Testis (tissue), 2 donors: ENCODE measurements at regions not wholly inside any gene's neighbourhood (a gene's known extent, or its start where the extent isn't known, plus 50 kb on each side); places are given as distances from the start of the nearest gene placed in this dataset.

Source experiments
- DNase-seq: peaks from one replicate; pipeline ENCODE4 v3.0.0-alpha.2; 2019
- H3K27ac ChIP-seq, 2 donors: fragments of 200-600 bp; sonication (generic); one replicate each; pipeline ENCODE4 v1.5.1; 2019
- H3K27me3 ChIP-seq: fragments of 200-600 bp; sonication (generic); one replicate; pipeline ENCODE4 v1.5.1; 2019
- H3K36me3 ChIP-seq: fragments of 200-600 bp; sonication (generic); one replicate; pipeline ENCODE4 v1.5.1; 2017; ENCODE audit warnings: low read depth; ENCODE audit errors: missing control alignments
- H3K4me1 ChIP-seq: fragments of 200-600 bp; sonication (generic); one replicate; pipeline ENCODE4 v1.5.1; 2019
- H3K4me3 ChIP-seq, 2 donors: fragments of 200-600 bp; sonication (generic); one replicate each; pipeline ENCODE4 v1.5.1; 2017 to 2019
- H3K9me3 ChIP-seq: fragments of 200-600 bp; sonication (generic); one replicate; pipeline ENCODE4 v1.5.1; 2017
- CTCF ChIP-seq, 3 experiments: fragments of 450-650 bp in 2 of 3; fragments of 200-600 bp in 1 of 3; sonication (generic) in 1 of 3; IDR thresholded peaks; one replicate each; pipeline ENCODE4 v1.5.1; 2016 to 2019; ENCODE audit warnings: antibody characterized with exemption in 3 of 3, mild to moderate bottlenecking in 2 of 3, moderate library complexity in 1 of 3
- POLR2A ChIP-seq: fragments of 450-650 bp; IDR thresholded peaks from one replicate; pipeline ENCODE4 v1.6.1; 2017; ENCODE audit warnings: antibody characterized with exemption, mild to moderate bottlenecking, moderate library complexity
- WGBS, 2 donors: methylation state at CpG; one replicate each; pipeline ENCODE4 v1.1.5; 2018; 5-methylcytosine and 5-hydroxymethylcytosine counted together
- intact Hi-C: fragments of 100-400 bp; cut with DNase I; formaldehyde crosslinking; loops from one replicate; pipeline ENCODE4 v1.15.1; 2023; ENCODE audit warnings: low total_unique reads

GRCh38 chr4:141455651-141456050 is 180.7 kb upstream of the IL15 start:
- intact Hi-C loops: no loop called here
- TF ChIP-seq CTCF (IDR thresholded peaks at IDR 0.05) (no peak), POLR2A (no peak)
- DNase-seq: no peak
- Histone ChIP-seq H3K27ac (no peak overlapping the region), H3K4me3 (no peak overlapping the region), H3K4me1 (no peaks in the 10 kb centered on the region), H3K9me3 (no peaks in the 10 kb centered on the region), H3K36me3 (no peaks in the 10 kb centered on the region), H3K27me3 (no peaks in the 10 kb centered on the region)
- 64 to 89% methylated on average over 1 of the region's 1 CpG for WGBS, 2 donors

GRCh38 chr4:141457653-141458052 is 178.7 kb upstream of the IL15 start:
- intact Hi-C loops: no loop called here
- 80 to 90% methylated on average over 1 of the region's 1 CpG for WGBS, 2 donors
- no peak for TF ChIP-seq CTCF (IDR thresholded peaks at IDR 0.05)
- TF ChIP-seq POLR2A: no peak

GRCh38 chr4:141458501-141458900 is 177.9 kb upstream of the IL15 start:
- Histone ChIP-seq H3K36me3 (no peaks in the 10 kb centered on the region), H3K9me3 (no peaks in the 10 kb centered on the region), H3K27ac (no peak overlapping the region), H3K4me3 (no peak overlapping the region), H3K27me3 (no peaks in the 10 kb centered on the region), H3K4me1 (no peaks in the 10 kb centered on the region)
- no peak for DNase-seq
- intact Hi-C loops: no loop called here
- 79 to 82% methylated on average over 3 of the region's 3 CpGs for WGBS, 2 donors
- TF ChIP-seq POLR2A (no peak), CTCF (IDR thresholded peaks at IDR 0.05) (no peak)

More at GRCh38 chr4:141457653-141458052, 178.7 kb upstream of the IL15 start:
- no peak overlapping the region for H3K4me3 ChIP-seq
- no peak for DNase-seq
- no peaks in the 10 kb centered on the region for H3K9me3 ChIP-seq
- no peaks in the 10 kb centered on the region for H3K27me3 ChIP-seq
- no peak overlapping the region for H3K27ac ChIP-seq
- H3K4me1 ChIP-seq: no peaks in the 10 kb centered on the region
- no peaks in the 10 kb centered on the region for H3K36me3 ChIP-seq

GRCh38 chr4:141459020-141459419 is 177.4 kb upstream of the IL15 start:
- Histone ChIP-seq H3K36me3 (no peaks in the 10 kb centered on the region), H3K27ac (no peak overlapping the region), H3K4me1 (no peaks in the 10 kb centered on the region), H3K4me3 (no peak overlapping the region), H3K9me3 (no peaks in the 10 kb centered on the region), H3K27me3 (no peaks in the 10 kb centered on the region)
- TF ChIP-seq POLR2A (no peak), CTCF (IDR thresholded peaks at IDR 0.05) (no peak)
- no peak for DNase-seq
- 92 to 93% methylated on average over 1 of the region's 1 CpG for WGBS, 2 donors
- intact Hi-C loops: no loop called here

GRCh38 chr4:141462361-141462760 is 174.0 kb upstream of the IL15 start:
- Histone ChIP-seq H3K27me3 (no peaks in the 10 kb centered on the region), H3K4me1 (no peaks in the 10 kb centered on the region), H3K4me3 (no peak overlapping the region), H3K36me3 (no peaks in the 10 kb centered on the region), H3K9me3 (no peaks in the 10 kb centered on the region), H3K27ac (no peak overlapping the region)
- DNase-seq: no peak
- TF ChIP-seq POLR2A (no peak), CTCF (IDR thresholded peaks at IDR 0.05) (no peak)
- intact Hi-C loops: no loop called here
- WGBS, 2 donors: 76 to 85% methylated on average over 2 of the region's 2 CpGs
